ENCODE measurements at regions not wholly inside any gene's neighbourhood (a gene's known extent, or its start where the extent isn't known, plus 50 kb on each side); places are given as distances from the start of the nearest gene placed in this dataset.

DNA sequence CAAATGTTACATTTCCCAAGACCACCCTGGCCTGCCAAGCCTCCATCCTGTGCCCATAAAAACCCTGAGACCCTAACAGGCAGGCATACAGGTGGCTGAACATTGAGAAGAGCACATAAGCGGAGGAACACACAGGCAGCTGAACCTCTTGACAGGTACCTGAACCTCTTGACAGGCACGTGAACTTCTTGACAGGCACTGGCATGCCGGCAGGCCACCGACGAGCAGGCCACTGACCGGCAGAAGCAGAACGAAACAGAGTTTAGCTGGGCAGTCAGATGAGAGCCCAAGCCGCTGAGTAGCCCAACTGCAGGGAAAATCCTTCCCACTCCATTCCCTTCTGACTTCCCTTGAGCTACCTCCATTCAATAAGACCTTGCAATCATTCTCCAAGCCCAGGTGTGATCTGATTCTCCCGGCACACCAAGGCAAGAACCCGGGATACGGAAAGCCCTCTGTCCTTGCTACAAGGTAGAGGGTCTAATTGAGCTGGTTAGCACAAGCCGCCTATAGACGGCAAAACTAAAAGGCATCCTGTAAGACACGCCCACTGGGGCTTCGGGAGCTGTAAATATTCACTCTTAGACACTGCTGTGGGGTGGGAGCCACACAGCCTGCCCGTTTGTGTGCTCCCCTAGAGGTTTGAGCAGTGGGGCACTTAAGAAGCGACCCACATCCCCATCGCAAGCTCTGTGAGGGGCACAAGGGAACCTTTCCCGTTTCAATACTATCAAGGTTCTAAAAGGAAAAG lies 2613.9 kb upstream of the PCDH20 start:
- 86 to 91% (median 86%) methylated on average over 19 of the region's 19 CpGs for WGBS, 3 donors
- Histone ChIP-seq H3K4me3 (no peak overlapping the region), H3K27me3 (ENCODE audit: insufficient read depth in 3 of 3, low read length in 2 of 3) (no peaks in the 10 kb centered on the region), H3K27ac (no peak overlapping the region), H3K4me1 (no peaks in the 10 kb centered on the region), H3K9me3 (no peaks in the 10 kb centered on the region), H3K36me3 (ENCODE audit: insufficient read depth in 1 of 2, low read depth in 1 of 2) (no peaks in the 10 kb centered on the region)
- no peak for ATAC-seq
- DNase-seq = no peak
- TF ChIP-seq, protein P1, sequence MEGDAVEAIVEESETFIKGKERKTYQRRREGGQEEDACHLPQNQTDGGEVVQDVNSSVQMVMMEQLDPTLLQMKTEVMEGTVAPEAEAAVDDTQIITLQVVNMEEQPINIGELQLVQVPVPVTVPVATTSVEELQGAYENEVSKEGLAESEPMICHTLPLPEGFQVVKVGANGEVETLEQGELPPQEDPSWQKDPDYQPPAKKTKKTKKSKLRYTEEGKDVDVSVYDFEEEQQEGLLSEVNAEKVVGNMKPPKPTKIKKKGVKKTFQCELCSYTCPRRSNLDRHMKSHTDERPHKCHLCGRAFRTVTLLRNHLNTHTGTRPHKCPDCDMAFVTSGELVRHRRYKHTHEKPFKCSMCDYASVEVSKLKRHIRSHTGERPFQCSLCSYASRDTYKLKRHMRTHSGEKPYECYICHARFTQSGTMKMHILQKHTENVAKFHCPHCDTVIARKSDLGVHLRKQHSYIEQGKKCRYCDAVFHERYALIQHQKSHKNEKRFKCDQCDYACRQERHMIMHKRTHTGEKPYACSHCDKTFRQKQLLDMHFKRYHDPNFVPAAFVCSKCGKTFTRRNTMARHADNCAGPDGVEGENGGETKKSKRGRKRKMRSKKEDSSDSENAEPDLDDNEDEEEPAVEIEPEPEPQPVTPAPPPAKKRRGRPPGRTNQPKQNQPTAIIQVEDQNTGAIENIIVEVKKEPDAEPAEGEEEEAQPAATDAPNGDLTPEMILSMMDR (IDR thresholded peaks at IDR 0.05) = no peak
- intact Hi-C loops (cut with DNase I) = no loop called here

DNA sequence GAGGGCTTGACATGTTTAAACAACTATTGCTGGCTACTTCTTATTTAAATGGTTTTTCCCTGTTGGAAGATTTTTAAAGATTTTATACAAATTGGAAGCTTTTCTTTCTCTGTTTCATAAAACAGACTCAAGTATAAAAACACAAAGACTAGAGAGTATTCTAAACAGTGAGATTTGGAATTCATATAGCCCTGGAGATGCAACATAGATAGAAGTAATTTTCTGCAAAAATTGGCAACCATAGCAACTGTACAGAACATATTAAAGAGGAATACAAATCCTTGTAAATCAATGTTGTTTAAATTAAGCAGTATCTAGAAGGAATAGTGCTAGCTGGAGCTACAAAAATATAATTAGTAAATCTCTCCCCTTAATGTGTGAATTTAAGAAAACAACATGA lies 2612.9 kb upstream of the PCDH20 start:
- no peak for ATAC-seq

DNA sequence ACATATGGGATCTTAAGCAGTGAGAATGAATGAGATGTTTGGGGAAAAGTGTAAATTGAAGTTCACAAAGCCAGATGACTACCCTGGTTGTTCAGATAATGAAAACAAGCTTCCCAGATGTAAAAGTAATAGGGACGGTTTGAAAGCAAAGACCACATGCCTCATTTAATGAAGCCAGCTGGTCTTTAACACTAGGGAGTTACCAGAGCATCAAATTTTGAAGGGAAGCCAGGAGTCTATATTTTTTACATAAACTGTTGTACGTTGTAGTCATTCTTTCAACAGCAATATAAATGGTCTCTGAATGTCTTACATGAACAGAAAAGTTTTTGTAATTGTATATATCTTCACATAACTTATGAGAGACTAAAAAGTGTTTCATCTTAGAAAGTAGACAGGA lies 2604.5 kb upstream of the PCDH20 start:
- Histone ChIP-seq H3K4me1 (no peaks in the 10 kb centered on the region), H3K9me3 (no peaks in the 10 kb centered on the region), H3K27me3 (ENCODE audit: insufficient read depth in 3 of 3, low read length in 2 of 3) (no peaks in the 10 kb centered on the region), H3K27ac (no peak overlapping the region), H3K36me3 (ENCODE audit: insufficient read depth in 1 of 2, low read depth in 1 of 2) (no peaks in the 10 kb centered on the region), H3K4me3 (no peak overlapping the region)
- DNase-seq (no peak), ATAC-seq (no peak)
- intact Hi-C loops (cut with DNase I) = no loop called here
- TF ChIP-seq, protein P1 (IDR thresholded peaks at IDR 0.05) = no peak
- 22 to 34% (median 24%) methylated on average over 2 of the region's 2 CpGs for WGBS, 3 donors

More for the DNA sequence above, 2612.9 kb upstream of the PCDH20 start:
- Histone ChIP-seq H3K27me3 (ENCODE audit: insufficient read depth in 3 of 3, low read length in 2 of 3) (no peaks in the 10 kb centered on the region), H3K4me1 (no peaks in the 10 kb centered on the region), H3K36me3 (ENCODE audit: insufficient read depth in 1 of 2, low read depth in 1 of 2) (no peaks in the 10 kb centered on the region), H3K9me3 (no peaks in the 10 kb centered on the region), H3K27ac (no peak overlapping the region), H3K4me3 (no peak overlapping the region)
- no peak for DNase-seq
- TF ChIP-seq, protein P1 (IDR thresholded peaks at IDR 0.05) = no peak
- intact Hi-C loops (cut with DNase I) = no loop called here

DNA sequence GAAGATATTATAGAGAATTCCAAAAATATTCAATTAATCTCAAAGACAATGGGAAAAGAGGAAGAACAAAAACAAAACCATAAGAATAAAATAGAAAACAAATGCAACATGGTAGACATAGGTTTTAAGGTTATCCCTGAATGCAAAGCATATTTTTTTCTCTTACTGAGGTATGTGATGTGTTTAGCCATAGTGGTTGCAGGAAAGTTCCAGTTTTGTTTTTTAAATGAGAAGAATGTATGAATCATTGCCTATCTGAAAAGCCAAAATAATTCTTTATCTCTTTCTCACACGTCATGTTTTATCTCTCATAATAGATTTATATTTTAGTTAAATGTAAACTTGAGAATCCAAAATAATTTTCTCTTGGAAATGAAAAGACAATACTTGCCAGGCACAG lies 2591.7 kb upstream of the PCDH20 start:
- Histone ChIP-seq H3K27ac (no peak overlapping the region), H3K4me1 (no peaks in the 10 kb centered on the region), H3K36me3 (ENCODE audit: insufficient read depth in 1 of 2, low read depth in 1 of 2) (no peaks in the 10 kb centered on the region), H3K27me3 (ENCODE audit: insufficient read depth in 3 of 3, low read length in 2 of 3) (no peaks in the 10 kb centered on the region), H3K9me3 (no peaks in the 10 kb centered on the region), H3K4me3 (no peak overlapping the region)
- TF ChIP-seq, protein P1 (IDR thresholded peaks at IDR 0.05) = no peak
- ATAC-seq (no peak), DNase-seq (no peak)
- intact Hi-C loops (cut with DNase I) = no loop called here
- WGBS, 3 donors = 53 to 74% (median 74%) methylated on average over 1 of the region's 1 CpG

DNA sequence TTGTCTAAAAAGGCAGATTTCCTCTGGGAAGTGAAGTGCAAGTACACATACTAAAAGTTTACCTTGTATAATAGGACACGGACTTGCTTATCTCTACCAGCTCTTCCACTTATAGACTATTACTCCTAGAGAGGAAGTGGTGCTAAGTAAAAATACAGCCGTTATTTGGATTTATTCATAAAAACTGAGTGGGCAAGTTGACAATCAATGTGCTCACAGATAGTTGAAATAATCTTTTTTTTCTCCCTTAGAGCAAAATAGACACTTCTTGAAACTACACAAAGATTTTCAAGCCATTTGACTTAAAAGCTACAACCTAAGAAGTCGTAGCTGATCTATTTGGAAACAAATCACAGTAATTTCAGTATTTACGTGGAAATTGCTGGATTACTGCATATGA lies 2584.7 kb upstream of the PCDH20 start:
- H3K27me3 ChIP-seq (ENCODE audit: insufficient read depth in 3 of 3, low read length in 2 of 3) = no peaks in the 10 kb centered on the region
- ATAC-seq = no peak
- H3K27ac ChIP-seq = no peak overlapping the region
- WGBS, 3 donors = 75 to 78% (median 76%) methylated on average over 4 of the region's 4 CpGs
- no peaks in the 10 kb centered on the region for H3K36me3 ChIP-seq (ENCODE audit: insufficient read depth in 1 of 2, low read depth in 1 of 2)
- TF ChIP-seq, protein P1 (IDR thresholded peaks at IDR 0.05) = no peak
- no peaks in the 10 kb centered on the region for H3K9me3 ChIP-seq
- H3K4me1 ChIP-seq = no peaks in the 10 kb centered on the region
- no peak for DNase-seq
- intact Hi-C loops (cut with DNase I) = no loop called here
- H3K4me3 ChIP-seq = no peak overlapping the region

Data from psoas muscle (tissue), 7 donors.